Right lobe of liver (tissue), 4 donors: ENCODE measurements at regions not wholly inside any gene's neighbourhood (a gene's known extent, or its start where the extent isn't known, plus 50 kb on each side); places are given as distances from the start of the nearest gene placed in this dataset.

Source experiments
- CTCF ChIP-seq, 4 donors: fragments of 200-600 bp in 3 of 4; fragments of 450-650 bp in 1 of 4; IDR thresholded peaks; one replicate each; pipeline versions ENCODE4 v1.5.1 to v1.8.0; 2016 to 2022; ENCODE audit warnings: antibody characterized with exemption in 4 of 4, mild to moderate bottlenecking in 2 of 4
- POLR2A ChIP-seq: fragments of 450-650 bp; IDR thresholded peaks from one replicate; pipeline ENCODE4 v1.6.1; 2017; ENCODE audit warnings: antibody characterized with exemption, mild to moderate bottlenecking
- donor health status: DM: no; HTN: no; CAD: no.
- donor health status: DM: no; HTN: no; CAD: no.
- donor health status: DM: no; HTN: yes; CAD: no.

GRCh38 chr5:85549836-85550599 is 1067.7 kb upstream of the COX7C start:
- TF ChIP-seq POLR2A: no peak
- no peak for TF ChIP-seq CTCF (IDR thresholded peaks at IDR 0.05)
